PC-9 (cell line): ENCODE measurements at regions not wholly inside any gene's neighbourhood (a gene's known extent, or its start where the extent isn't known, plus 50 kb on each side); places are given as distances from the start of the nearest gene placed in this dataset.

ENCODE experiments used
- BruUV-seq: library from RNA; stranded (reverse); fragments of 400-500 nt; replicated peaks from 2 replicates; lab custom pipeline; 2021; lab: Mats Ljungman, UMichigan
- CTCF ChIA-PET: fragments of 300-600 bp; sonication (Branson Sonifier 250); formaldehyde crosslinking; loops from one replicate; lab custom pipeline; 2022; ENCODE audit warnings: antibody characterized with exemption; lab: Charles Lee
- POLR2A ChIA-PET: fragments of 300-600 bp; sonication (Branson Sonifier 250); formaldehyde crosslinking; loops from one replicate; lab custom pipeline; 2022; ENCODE audit warnings: antibody characterized with exemption; ENCODE audit not compliant: unreplicated experiment; lab: Charles Lee
- DNase-seq, 2 experiments: peaks; one replicate each; pipeline versions ENCODE4 v3.0.0 to v3.0.0-alpha.2; 2015 to 2022; ENCODE audit warnings: mixed read lengths in 1 of 2
- H2AFZ ChIP-seq: fragments of 200-600 bp; sonication (generic); 2 replicates; pipeline ENCODE4 v1.8.1; 2017; ENCODE audit warnings: antibody characterized with exemption
- H3F3A ChIP-seq: fragments of 200-600 bp; sonication (generic); 2 replicates; pipeline ENCODE4 v1.8.1; 2017; ENCODE audit warnings: antibody characterized with exemption, mild to moderate bottlenecking, low read depth; ENCODE audit not compliant: insufficient read depth
- H3K27ac ChIP-seq: fragments of 200-600 bp; sonication (generic); 2 replicates; pipeline ENCODE4 v1.6.1; 2016; ENCODE audit warnings: mixed run types
- H3K27me3 ChIP-seq: fragments of 200-600 bp; sonication (generic); 2 replicates; pipeline ENCODE4 v1.6.1; 2016; ENCODE audit warnings: low read depth, mixed run types; ENCODE audit not compliant: insufficient read depth
- H3K36me3 ChIP-seq: fragments of 200-600 bp; sonication (generic); 2 replicates; pipeline ENCODE4 v1.6.1; 2016; ENCODE audit warnings: low read depth, mixed run types
- H3K4me1 ChIP-seq: fragments of 200-600 bp; sonication (generic); replicated peaks from 2 replicates; pipeline ENCODE4 v1.6.1; 2016; ENCODE audit warnings: mixed run types; ENCODE audit not compliant: insufficient read depth
- H3K4me2 ChIP-seq: fragments of 200-600 bp; sonication (generic); 2 replicates; pipeline ENCODE4 v1.6.1; 2017; ENCODE audit warnings: mixed run types
- H3K4me3 ChIP-seq: fragments of 200-600 bp; sonication (generic); 2 replicates; pipeline ENCODE4 v1.6.1; 2016; ENCODE audit warnings: mixed run types
- H3K79me2 ChIP-seq: fragments of 200-600 bp; sonication (generic); 2 replicates; pipeline ENCODE4 v1.6.1; 2017; ENCODE audit warnings: low read depth, mixed run types
- H3K9me2 ChIP-seq: fragments of 200-600 bp; sonication (generic); 2 replicates; pipeline ENCODE4 v1.8.1; 2017; ENCODE audit warnings: mild to moderate bottlenecking; ENCODE audit not compliant: insufficient read depth
- H3K9me3 ChIP-seq: fragments of 200-600 bp; sonication (generic); 2 replicates; pipeline ENCODE4 v1.8.1; 2016; ENCODE audit warnings: low read depth; ENCODE audit not compliant: insufficient read depth
- H4K20me1 ChIP-seq: fragments of 200-600 bp; sonication (generic); 2 replicates; pipeline ENCODE4 v1.8.1; 2017; ENCODE audit not compliant: insufficient read depth
- CTCF ChIP-seq: fragments of 200-600 bp; sonication (generic); conservative IDR thresholded peaks from 2 replicates; pipeline ENCODE4 v1.6.1; 2017; ENCODE audit warnings: mixed run types, antibody characterized with exemption, mild to moderate bottlenecking, moderate library complexity
- EZH2 ChIP-seq: fragments of 200-600 bp; sonication (generic); IDR thresholded peaks from 2 replicates; pipeline ENCODE4 v1.8.0; 2017; ENCODE audit warnings: antibody characterized with exemption, low read depth
- intact Hi-C: fragments of 100-400 bp; cut with micrococcal nuclease; formaldehyde crosslinking; loops from one replicate; pipeline ENCODE4 v1.10.0; 2022; ENCODE audit not compliant: unreplicated experiment

- DNase-seq: peak in 1 of 2 experiments; percentile 36
- H4K20me1 ChIP-seq: no peaks in the 10 kb centered on the region
- TF ChIP-seq EZH2 (no peak), CTCF (no peak)
- no peak overlapping the region for H3K4me2 ChIP-seq
- H3K79me2 ChIP-seq: no peaks in the 10 kb centered on the region
- intact Hi-C loops: no loop called here
- no peak overlapping the region for H3K27ac ChIP-seq
- no peaks in the 10 kb centered on the region for H3K27me3 ChIP-seq
- no peaks in the 10 kb centered on the region for H3K9me2 ChIP-seq
- ChIA-PET POLR2A (no interaction called here), CTCF (no interaction called here)
- no TSS peak for BruUV-seq
- no peak overlapping the region for H3K4me3 ChIP-seq
- H3K4me1 ChIP-seq: no peaks in the 10 kb centered on the region
- H2AFZ ChIP-seq: no peak overlapping the region
- no peaks in the 10 kb centered on the region for H3K36me3 ChIP-seq
- H3K9me3 ChIP-seq: no peaks in the 10 kb centered on the region
- H3F3A ChIP-seq: no peaks in the 10 kb centered on the region
Measured at GRCh38 chr4:54495091-54495490, 162.7 kb upstream of the KIT start.

- CTCF ChIA-PET: no interaction called here
- Histone ChIP-seq H3K4me1 (no peaks in the 10 kb centered on the region), H3K4me2 (no peak overlapping the region), H3K9me3 (no peaks in the 10 kb centered on the region), H4K20me1 (no peaks in the 10 kb centered on the region), H3K27me3 (no peaks in the 10 kb centered on the region), H3K36me3 (no peaks in the 10 kb centered on the region), H3K79me2 (no peaks in the 10 kb centered on the region), H2AFZ (no peak overlapping the region), H3K4me3 (no peak overlapping the region), H3K9me2 (no peaks in the 10 kb centered on the region), H3F3A (no peaks in the 10 kb centered on the region), H3K27ac (no peak overlapping the region)
- POLR2A ChIA-PET: no interaction called here
- TF ChIP-seq EZH2 (no peak), CTCF (no peak)
- DNase-seq: no peak
- no TSS peak for BruUV-seq
- intact Hi-C loops: no loop called here
Measured at GRCh38 chr4:54495641-54496040, 162.1 kb upstream of the KIT start.

- no TSS peak for BruUV-seq
- H3K4me2 ChIP-seq: no peak overlapping the region
- intact Hi-C loops: no loop called here
- no peaks in the 10 kb centered on the region for H3K9me3 ChIP-seq
- H3K4me3 ChIP-seq: no peak overlapping the region
- no peak overlapping the region for H3K27ac ChIP-seq
- H3K4me1 ChIP-seq: no peaks in the 10 kb centered on the region
- no peaks in the 10 kb centered on the region for H3K9me2 ChIP-seq
- TF ChIP-seq EZH2: no peak
- no peak for TF ChIP-seq CTCF
- H4K20me1 ChIP-seq: no peaks in the 10 kb centered on the region
- H2AFZ ChIP-seq: no peak overlapping the region
- ChIA-PET CTCF (no interaction called here), POLR2A (no interaction called here)
- H3K36me3 ChIP-seq: no peaks in the 10 kb centered on the region
- H3K79me2 ChIP-seq: no peaks in the 10 kb centered on the region
- no peaks in the 10 kb centered on the region for H3F3A ChIP-seq
- H3K27me3 ChIP-seq: no peaks in the 10 kb centered on the region
- DNase-seq: no peak
Measured at GRCh38 chr4:54496412-54496811, 161.3 kb upstream of the KIT start.
